A549 (cell line): ENCODE measurements at regions not wholly inside any gene's neighbourhood (a gene's known extent, or its start where the extent isn't known, plus 50 kb on each side); places are given as distances from the start of the nearest gene placed in this dataset.

Experiments used
- CBX2 ChIP-seq: fragments of 200-600 bp; sonication (generic); IDR thresholded peaks from 2 replicates; pipeline ENCODE4 v1.6.1; 2016; ENCODE audit warnings: low read depth, mild to moderate bottlenecking, borderline replicate concordance
- MAFK ChIP-seq: fragments of 450-650 bp; IDR thresholded peaks from 2 replicates; pipeline ENCODE4 v1.6.1; 2014; ENCODE audit not compliant: partially characterized antibody
- TF ChIP-seq, protein P1 (sequence below): fragments of 450-650 bp; IDR thresholded peaks from 2 replicates; pipeline ENCODE4 v1.6.1; 2014; ENCODE audit warnings: antibody characterized with exemption
- TF ChIP-seq, protein P2 (sequence below): IDR thresholded peaks from 2 replicates; pipeline ENCODE4 v1.6.1; 2012

DNA sequence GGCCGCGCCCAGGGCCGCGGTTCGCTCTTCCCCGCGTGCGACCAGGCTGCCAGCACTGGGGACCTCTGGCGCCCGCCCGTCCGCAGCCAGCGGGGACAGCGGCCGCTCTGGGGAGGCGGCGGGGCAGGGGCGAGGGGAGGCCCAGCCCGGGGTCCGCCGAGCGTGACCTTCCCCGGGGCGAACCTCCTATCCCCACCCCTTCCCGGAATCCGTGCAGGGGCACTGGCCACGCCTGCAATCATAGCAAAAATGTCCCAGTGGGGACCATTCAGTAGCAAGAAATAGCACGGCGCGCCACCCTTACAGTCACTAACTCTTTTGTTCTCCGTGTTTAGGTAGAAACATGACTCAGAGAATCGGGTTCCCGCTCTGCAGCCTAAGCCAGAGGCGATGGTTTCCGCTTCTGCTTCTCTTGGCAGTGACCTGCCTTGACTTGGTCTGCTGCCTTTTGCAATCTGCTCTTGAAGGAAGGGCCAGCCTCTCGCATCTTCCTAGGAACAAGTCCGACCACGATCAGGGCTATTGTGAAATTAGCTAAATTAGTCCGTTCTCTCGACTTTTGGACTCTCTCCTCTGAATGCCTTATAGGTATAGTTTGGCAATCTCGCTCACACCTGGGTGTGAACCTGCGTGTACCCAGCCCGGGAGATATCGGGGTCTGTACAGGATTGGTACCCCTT lies 79.3 kb upstream of the ACBD5 start:
- TF ChIP-seq, protein P1, sequence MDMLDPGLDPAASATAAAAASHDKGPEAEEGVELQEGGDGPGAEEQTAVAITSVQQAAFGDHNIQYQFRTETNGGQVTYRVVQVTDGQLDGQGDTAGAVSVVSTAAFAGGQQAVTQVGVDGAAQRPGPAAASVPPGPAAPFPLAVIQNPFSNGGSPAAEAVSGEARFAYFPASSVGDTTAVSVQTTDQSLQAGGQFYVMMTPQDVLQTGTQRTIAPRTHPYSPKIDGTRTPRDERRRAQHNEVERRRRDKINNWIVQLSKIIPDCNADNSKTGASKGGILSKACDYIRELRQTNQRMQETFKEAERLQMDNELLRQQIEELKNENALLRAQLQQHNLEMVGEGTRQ: no peak
- TF ChIP-seq, protein P2, sequence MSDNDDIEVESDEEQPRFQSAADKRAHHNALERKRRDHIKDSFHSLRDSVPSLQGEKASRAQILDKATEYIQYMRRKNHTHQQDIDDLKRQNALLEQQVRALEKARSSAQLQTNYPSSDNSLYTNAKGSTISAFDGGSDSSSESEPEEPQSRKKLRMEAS: no peak
- TF ChIP-seq MAFK (no peak), CBX2 (no peak)
